ENCODE measurements at regions not wholly inside any gene's neighbourhood (a gene's known extent, or its start where the extent isn't known, plus 50 kb on each side); places are given as distances from the start of the nearest gene placed in this dataset.
"Not testable (repeated sequence)": the region's sequence is repeated elsewhere in the genome, so short reads cannot be mapped to it uniquely, and the experiment has no call there.

- Histone ChIP-seq H3K9me3 (peaks cover 0 to 13% of the 10 kb centered on the region in 2 donors), H3K27me3 (no peaks in the 10 kb centered on the region), H3K36me3 (no peaks in the 10 kb centered on the region), H3K27ac (no peak overlapping the region), H3K4me1 (no peaks in the 10 kb centered on the region), H3K4me3 (no peak overlapping the region)
- intact Hi-C loops (cut with DNase I) = no loop called here
- no peak for DNase-seq
- TF ChIP-seq, protein P1, sequence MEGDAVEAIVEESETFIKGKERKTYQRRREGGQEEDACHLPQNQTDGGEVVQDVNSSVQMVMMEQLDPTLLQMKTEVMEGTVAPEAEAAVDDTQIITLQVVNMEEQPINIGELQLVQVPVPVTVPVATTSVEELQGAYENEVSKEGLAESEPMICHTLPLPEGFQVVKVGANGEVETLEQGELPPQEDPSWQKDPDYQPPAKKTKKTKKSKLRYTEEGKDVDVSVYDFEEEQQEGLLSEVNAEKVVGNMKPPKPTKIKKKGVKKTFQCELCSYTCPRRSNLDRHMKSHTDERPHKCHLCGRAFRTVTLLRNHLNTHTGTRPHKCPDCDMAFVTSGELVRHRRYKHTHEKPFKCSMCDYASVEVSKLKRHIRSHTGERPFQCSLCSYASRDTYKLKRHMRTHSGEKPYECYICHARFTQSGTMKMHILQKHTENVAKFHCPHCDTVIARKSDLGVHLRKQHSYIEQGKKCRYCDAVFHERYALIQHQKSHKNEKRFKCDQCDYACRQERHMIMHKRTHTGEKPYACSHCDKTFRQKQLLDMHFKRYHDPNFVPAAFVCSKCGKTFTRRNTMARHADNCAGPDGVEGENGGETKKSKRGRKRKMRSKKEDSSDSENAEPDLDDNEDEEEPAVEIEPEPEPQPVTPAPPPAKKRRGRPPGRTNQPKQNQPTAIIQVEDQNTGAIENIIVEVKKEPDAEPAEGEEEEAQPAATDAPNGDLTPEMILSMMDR (IDR thresholded peaks at IDR 0.05) = no peak
- no peak for ATAC-seq
Measured at GRCh38 chr12:74393272-74393671, 144.4 kb upstream of the ATXN7L3B start.

DNA sequence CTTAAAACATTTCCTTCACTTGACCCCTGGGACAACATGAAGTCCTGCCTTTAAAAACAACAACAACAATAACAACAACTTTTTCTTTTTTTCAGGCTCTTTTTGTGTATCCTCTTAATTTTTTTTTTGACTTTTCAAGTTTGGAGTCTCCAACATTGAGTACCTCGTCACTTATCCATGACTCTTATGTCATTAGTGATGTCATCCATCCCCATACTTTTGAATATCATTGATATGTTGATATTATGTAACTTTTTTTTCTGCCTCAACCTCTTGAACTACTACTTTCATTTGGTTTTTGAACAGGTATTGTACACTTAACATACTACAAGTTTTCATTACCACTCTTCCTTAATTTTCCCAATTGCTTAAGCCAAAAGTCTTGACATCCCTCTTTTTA is 143.0 kb upstream of the ATXN7L3B start:
- no peaks in the 10 kb centered on the region for H3K27me3 ChIP-seq
- intact Hi-C loops (cut with DNase I) = no loop called here
- H3K27ac ChIP-seq = no peak overlapping the region
- DNase-seq (no peak), ATAC-seq (no peak)
- peaks cover 0 to 11% of the 10 kb centered on the region in 2 donors for H3K9me3 ChIP-seq
- H3K4me3 ChIP-seq = no peak overlapping the region
- no peaks in the 10 kb centered on the region for H3K36me3 ChIP-seq
- H3K4me1 ChIP-seq = no peaks in the 10 kb centered on the region
- TF ChIP-seq, protein P1 (IDR thresholded peaks at IDR 0.05) = no peak

DNA sequence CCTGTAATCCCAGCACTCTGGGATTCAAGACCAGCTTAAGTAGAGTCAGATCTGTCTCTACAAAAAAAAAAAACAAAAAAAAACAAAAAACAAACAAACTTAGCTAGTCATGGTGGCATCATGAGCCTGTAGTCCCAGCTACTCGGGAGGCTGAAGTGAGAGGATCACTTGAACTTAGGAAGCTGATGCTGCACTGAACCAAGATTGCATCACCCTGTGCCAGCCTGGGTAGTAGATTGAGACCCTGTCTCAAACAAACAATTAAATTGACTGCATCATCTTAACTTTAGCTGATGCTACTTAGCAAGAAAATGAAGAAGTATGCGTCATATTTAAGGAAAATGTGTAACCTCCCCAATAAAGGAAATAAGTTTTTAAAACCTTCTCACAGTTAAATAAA is 136.6 kb upstream of the ATXN7L3B start:
- Histone ChIP-seq H3K4me1 (no peaks in the 10 kb centered on the region), H3K27me3 (no peaks in the 10 kb centered on the region), H3K4me3 (no peak overlapping the region), H3K9me3 (no peaks in the 10 kb centered on the region), H3K27ac (no peak overlapping the region), H3K36me3 (no peaks in the 10 kb centered on the region)
- DNase-seq (no peak), ATAC-seq (no peak)
- TF ChIP-seq, protein P1 (IDR thresholded peaks at IDR 0.05) = no peak
- intact Hi-C loops (cut with DNase I) = no loop called here

DNA sequence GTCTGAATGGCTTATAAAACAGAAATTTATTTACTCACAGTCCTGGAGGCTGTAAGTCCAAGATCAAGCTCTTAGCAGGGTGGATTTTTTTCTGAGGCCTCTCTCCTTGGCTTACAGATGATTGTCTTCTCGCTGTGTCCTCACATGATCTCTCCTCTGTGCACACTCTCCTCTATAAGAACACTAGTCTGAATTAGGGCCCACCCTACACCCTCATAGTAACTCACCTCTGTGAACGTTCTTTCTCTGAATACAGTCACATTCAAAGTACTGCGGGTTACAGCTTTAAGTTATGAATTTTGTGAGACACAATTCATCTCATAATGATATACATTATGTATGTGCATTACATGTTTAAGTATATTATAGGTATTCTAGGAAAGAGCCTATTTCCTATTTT is 135.7 kb upstream of the ATXN7L3B start:
- intact Hi-C loops (cut with DNase I) = no loop called here
- H3K27me3 ChIP-seq = no peaks in the 10 kb centered on the region
- ATAC-seq (no peak), DNase-seq (no peak)
- H3K9me3 ChIP-seq = no peaks in the 10 kb centered on the region
- no peaks in the 10 kb centered on the region for H3K4me1 ChIP-seq
- H3K36me3 ChIP-seq = no peaks in the 10 kb centered on the region
- no peak overlapping the region for H3K27ac ChIP-seq
- no peak overlapping the region for H3K4me3 ChIP-seq
- TF ChIP-seq, protein P1 (IDR thresholded peaks at IDR 0.05) = no peak

GRCh38 chr12:74403221-74403470 is 134.5 kb upstream of the ATXN7L3B start:
- H3K27me3 ChIP-seq; H3K4me3 ChIP-seq; intact Hi-C loops (cut with DNase I); H3K36me3 ChIP-seq; ATAC-seq; H3K9me3 ChIP-seq; DNase-seq; H3K27ac ChIP-seq; H3K4me1 ChIP-seq: not testable (repeated sequence)

- no peak for ATAC-seq
- Histone ChIP-seq H3K4me1 (no peaks in the 10 kb centered on the region), H3K27me3 (no peaks in the 10 kb centered on the region), H3K9me3 (no peaks in the 10 kb centered on the region), H3K36me3 (no peaks in the 10 kb centered on the region), H3K27ac (no peak overlapping the region), H3K4me3 (no peak overlapping the region)
- TF ChIP-seq, protein P1 (IDR thresholded peaks at IDR 0.05) = no peak
- DNase-seq = no peak
- intact Hi-C loops (cut with DNase I) = no loop called here
Measured at GRCh38 chr12:74408601-74409166, 129.0 kb upstream of the ATXN7L3B start.
